HL-60 (cell line): ENCODE measurements at regions not wholly inside any gene's neighbourhood (a gene's known extent, or its start where the extent isn't known, plus 50 kb on each side); places are given as distances from the start of the nearest gene placed in this dataset.

Source experiments
- DNase-seq, 2 experiments: peaks; one replicate each; pipeline ENCODE4 v3.0.0-alpha.2; 2010 to 2020; ENCODE audit warnings: low read depth in 1 of 2, low spot score in 1 of 2
- H3K27ac ChIP-seq: fragments of 250-450 bp; sonication (Bioruptor Pico); replicated peaks from 2 replicates; pipeline ENCODE4 v1.5.1; 2020; ENCODE audit warnings: mild to moderate bottlenecking, moderate library complexity
- H3K27me3 ChIP-seq: fragments of 250-450 bp; sonication (Bioruptor Pico); 2 replicates; pipeline ENCODE4 v1.5.1; 2021; ENCODE audit warnings: mild to moderate bottlenecking, moderate library complexity; ENCODE audit not compliant: insufficient read depth, poor library complexity, severe bottlenecking
- H3K4me3 ChIP-seq: replicated peaks from 2 replicates; pipeline ENCODE4 v1.5.1; 2011; ENCODE audit warnings: mild to moderate bottlenecking, control low read depth, low read length; ENCODE audit not compliant: insufficient read depth
- CTCF ChIP-seq: IDR thresholded peaks from one replicate; pipeline ENCODE4 v1.5.1; 2011; ENCODE audit warnings: low read length, control low read depth, inconsistent platforms; ENCODE audit not compliant: insufficient read depth
- GABPA ChIP-seq: IDR thresholded peaks from 2 replicates; pipeline ENCODE4 v1.6.1; 2012; ENCODE audit warnings: low read depth
- POLR2AphosphoS5 ChIP-seq: IDR thresholded peaks from 2 replicates; pipeline ENCODE4 v1.6.1; 2012; ENCODE audit warnings: low read depth
- REST ChIP-seq: IDR thresholded peaks from 2 replicates; pipeline ENCODE4 v1.6.1; 2012; ENCODE audit warnings: low read depth; ENCODE audit not compliant: insufficient replicate concordance
- SPI1 ChIP-seq: IDR thresholded peaks from 2 replicates; pipeline ENCODE4 v1.6.1; 2012; ENCODE audit warnings: low read depth, mild to moderate bottlenecking, borderline replicate concordance

- DNase-seq: no peak
- peaks cover 2% of the 10 kb centered on the region for H3K27me3 ChIP-seq
- peak; percentile 58 for TF ChIP-seq SPI1
- TF ChIP-seq CTCF: no peak
- no peak for TF ChIP-seq REST
- no peak overlapping the region for H3K27ac ChIP-seq
- H3K4me3 ChIP-seq: no peak overlapping the region
Observed at GRCh38 chr10:120656107-120656506, 195.1 kb upstream of the WDR11 start.

- peaks cover 2% of the 10 kb centered on the region for H3K27me3 ChIP-seq
- TF ChIP-seq REST (no peak), GABPA (no peak), SPI1 (no peak), CTCF (no peak), POLR2AphosphoS5 (no peak)
- no peak for DNase-seq
- H3K4me3 ChIP-seq: no peak overlapping the region
- no peak overlapping the region for H3K27ac ChIP-seq
Observed at GRCh38 chr10:120657371-120657770, 193.8 kb upstream of the WDR11 start.

- Histone ChIP-seq H3K27me3 (no peaks in the 10 kb centered on the region), H3K27ac (no peak overlapping the region), H3K4me3 (no peak overlapping the region)
- TF ChIP-seq GABPA (no peak), POLR2AphosphoS5 (no peak), SPI1 (no peak), CTCF (no peak), REST (no peak)
- DNase-seq: no peak
Observed at GRCh38 chr10:120658943-120659885, 191.9 kb upstream of the WDR11 start.
